IPS-20b (cell line): ENCODE measurements at regions not wholly inside any gene's neighbourhood (a gene's known extent, or its start where the extent isn't known, plus 50 kb on each side); places are given as distances from the start of the nearest gene placed in this dataset.

Experiments
- H3K27ac ChIP-seq: one replicate; pipeline ENCODE4 v1.5.1; 2013; ENCODE audit warnings: low read length
- H3K27me3 ChIP-seq: 2 replicates; pipeline ENCODE4 v1.6.1; 2013; ENCODE audit warnings: mild to moderate bottlenecking, low read length, inconsistent platforms; ENCODE audit not compliant: insufficient read depth
- H3K36me3 ChIP-seq: 2 replicates; pipeline ENCODE4 v1.6.1; 2013; ENCODE audit warnings: low read depth, mild to moderate bottlenecking, inconsistent platforms, low read length, moderate library complexity; ENCODE audit not compliant: insufficient read depth
- H3K4me1 ChIP-seq: 2 replicates; pipeline ENCODE4 v1.6.1; 2013; ENCODE audit warnings: mild to moderate bottlenecking, control low read depth, inconsistent platforms, low read length, moderate library complexity; ENCODE audit not compliant: insufficient read depth
- H3K4me3 ChIP-seq: 2 replicates; pipeline ENCODE4 v1.5.1; 2013; ENCODE audit warnings: mild to moderate bottlenecking, low read length, inconsistent platforms
- H3K9ac ChIP-seq: 2 replicates; pipeline ENCODE4 v1.6.1; 2013; ENCODE audit warnings: low read depth, mild to moderate bottlenecking, inconsistent platforms, low read length, moderate library complexity
- H3K9me3 ChIP-seq: 2 replicates; pipeline ENCODE4 v1.6.1; 2013; ENCODE audit warnings: mild to moderate bottlenecking, low read depth, low read length, inconsistent platforms; ENCODE audit not compliant: insufficient read depth

GRCh38 chr3:18585004-18585968 lies 160.1 kb upstream of the SATB1 start:
- H3K9me3 ChIP-seq = no peaks in the 10 kb centered on the region; the same call in 1 of the 2 replicates
- H3K27ac ChIP-seq = no peak overlapping the region
- H3K36me3 ChIP-seq = no peaks in the 10 kb centered on the region
- H3K27me3 ChIP-seq = no peaks in the 10 kb centered on the region
- H3K4me3 ChIP-seq = no peak overlapping the region
- no peak overlapping the region for H3K9ac ChIP-seq
- H3K4me1 ChIP-seq = peaks cover 5% of the 10 kb centered on the region; the same call in 1 of the 2 replicates

GRCh38 chr3:18580268-18580667 lies 155.1 kb upstream of the SATB1 start:
- H3K9me3 ChIP-seq = no peaks in the 10 kb centered on the region; the same call in 1 of the 2 replicates
- no peak overlapping the region for H3K4me3 ChIP-seq
- no peaks in the 10 kb centered on the region for H3K27me3 ChIP-seq
- H3K9ac ChIP-seq = no peak overlapping the region
- H3K36me3 ChIP-seq = no peaks in the 10 kb centered on the region
- no peak overlapping the region for H3K27ac ChIP-seq
- H3K4me1 ChIP-seq = no peaks in the 10 kb centered on the region

GRCh38 chr3:18579661-18580060 lies 154.5 kb upstream of the SATB1 start:
- no peaks in the 10 kb centered on the region for H3K4me1 ChIP-seq
- H3K27me3 ChIP-seq = no peaks in the 10 kb centered on the region
- H3K9ac ChIP-seq = no peak overlapping the region
- no peaks in the 10 kb centered on the region for H3K36me3 ChIP-seq
- H3K4me3 ChIP-seq = no peak overlapping the region
- no peak overlapping the region for H3K27ac ChIP-seq
- H3K9me3 ChIP-seq = no peaks in the 10 kb centered on the region; the same call in 1 of the 2 replicates

- Histone ChIP-seq H3K27ac (no peak overlapping the region), H3K4me1 (no peaks in the 10 kb centered on the region), H3K9ac (no peak overlapping the region), H3K27me3 (no peaks in the 10 kb centered on the region), H3K36me3 (no peaks in the 10 kb centered on the region), H3K9me3 (no peaks in the 10 kb centered on the region), H3K4me3 (no peak overlapping the region)
Observed at GRCh38 chr3:18575573-18575972, 150.4 kb upstream of the SATB1 start.

- Histone ChIP-seq H3K9me3 (no peaks in the 10 kb centered on the region), H3K4me3 (no peak overlapping the region), H3K27me3 (no peaks in the 10 kb centered on the region), H3K4me1 (peaks cover 2% of the 10 kb centered on the region; the same call in 1 of the 2 replicates), H3K36me3 (no peaks in the 10 kb centered on the region), H3K27ac (no peak overlapping the region), H3K9ac (no peak overlapping the region)
Observed at GRCh38 chr3:18572809-18573208, 147.7 kb upstream of the SATB1 start.

GRCh38 chr3:18567293-18567692 lies 142.2 kb upstream of the SATB1 start:
- Histone ChIP-seq H3K4me1 (peaks cover 8% of the 10 kb centered on the region), H3K4me3 (no peak overlapping the region), H3K27me3 (no peaks in the 10 kb centered on the region), H3K9ac (no peak overlapping the region), H3K27ac (no peak overlapping the region), H3K36me3 (no peaks in the 10 kb centered on the region), H3K9me3 (no peaks in the 10 kb centered on the region)

- no peak overlapping the region for H3K4me3 ChIP-seq
- H3K36me3 ChIP-seq = no peaks in the 10 kb centered on the region
- no peaks in the 10 kb centered on the region for H3K9me3 ChIP-seq
- H3K27ac ChIP-seq = no peak overlapping the region
- peaks cover 4% of the 10 kb centered on the region for H3K4me1 ChIP-seq
- no peaks in the 10 kb centered on the region for H3K27me3 ChIP-seq
- no peak overlapping the region for H3K9ac ChIP-seq
Observed at GRCh38 chr3:18562364-18563154, 137.4 kb upstream of the SATB1 start.

GRCh38 chr3:18559331-18559842 lies 134.2 kb upstream of the SATB1 start:
- no peaks in the 10 kb centered on the region for H3K36me3 ChIP-seq
- H3K9me3 ChIP-seq = no peaks in the 10 kb centered on the region
- H3K27ac ChIP-seq = no peak overlapping the region
- H3K4me3 ChIP-seq = no peak overlapping the region
- H3K4me1 ChIP-seq = no peaks in the 10 kb centered on the region
- no peaks in the 10 kb centered on the region for H3K27me3 ChIP-seq
- H3K9ac ChIP-seq = no peak overlapping the region

- Histone ChIP-seq H3K4me1 (no peaks in the 10 kb centered on the region), H3K4me3 (no peak overlapping the region), H3K9ac (no peak overlapping the region), H3K27me3 (no peaks in the 10 kb centered on the region), H3K36me3 (no peaks in the 10 kb centered on the region), H3K27ac (no peak overlapping the region), H3K9me3 (no peaks in the 10 kb centered on the region)
Observed at GRCh38 chr3:18558507-18558906, 133.4 kb upstream of the SATB1 start.

GRCh38 chr3:18557216-18557615 lies 132.1 kb upstream of the SATB1 start:
- Histone ChIP-seq H3K4me3 (no peak overlapping the region), H3K27ac (no peak overlapping the region), H3K36me3 (no peaks in the 10 kb centered on the region)

GRCh38 chr3:18556503-18557135 lies 131.5 kb upstream of the SATB1 start:
- Histone ChIP-seq H3K36me3 (no peaks in the 10 kb centered on the region), H3K4me3 (no peak overlapping the region), H3K27ac (no peak overlapping the region), H3K9me3 (no peaks in the 10 kb centered on the region), H3K9ac (no peak overlapping the region), H3K27me3 (no peaks in the 10 kb centered on the region), H3K4me1 (no peaks in the 10 kb centered on the region)

More at GRCh38 chr3:18557216-18557615, 132.1 kb upstream of the SATB1 start:
- Histone ChIP-seq H3K4me1 (no peaks in the 10 kb centered on the region), H3K9me3 (no peaks in the 10 kb centered on the region), H3K9ac (no peak overlapping the region), H3K27me3 (no peaks in the 10 kb centered on the region)
